Loucy (cell line): ENCODE measurements at regions not wholly inside any gene's neighbourhood (a gene's known extent, or its start where the extent isn't known, plus 50 kb on each side); places are given as distances from the start of the nearest gene placed in this dataset.

ENCODE experiments used
- EZH2phosphoT487 ChIP-seq: fragments of 200-600 bp; IDR thresholded peaks from 2 replicates; pipeline ENCODE4 v1.6.1; 2018; ENCODE audit warnings: antibody characterized with exemption, mild to moderate bottlenecking, moderate library complexity, borderline replicate concordance
- TF ChIP-seq, protein P1 (sequence below): fragments of 200-600 bp; sonication (generic); conservative IDR thresholded peaks from 2 replicates; pipeline ENCODE4 v1.5.1; 2014; ENCODE audit warnings: mild to moderate bottlenecking, antibody characterized with exemption, low read length

DNA sequence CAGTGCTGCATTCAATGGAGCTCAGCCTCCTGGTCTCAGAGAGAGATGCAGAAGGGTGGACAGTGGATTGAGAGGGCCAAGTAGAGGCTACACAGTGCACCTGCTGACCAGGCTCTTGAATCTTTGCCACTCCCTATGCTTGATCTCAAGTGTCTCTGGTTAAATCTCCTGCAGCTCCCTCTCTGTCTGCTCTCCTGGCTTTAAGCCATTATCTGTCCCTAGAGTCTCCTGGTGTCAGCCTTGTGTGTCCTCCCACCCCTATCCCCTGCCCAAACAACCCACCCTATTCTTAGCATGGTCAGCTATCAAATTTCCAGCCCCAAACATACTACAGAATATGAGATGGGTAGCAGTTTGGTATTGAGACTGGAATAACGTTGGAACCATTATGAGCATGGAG is 479.3 kb upstream of the CELF2 start:
- TF ChIP-seq, protein P1, sequence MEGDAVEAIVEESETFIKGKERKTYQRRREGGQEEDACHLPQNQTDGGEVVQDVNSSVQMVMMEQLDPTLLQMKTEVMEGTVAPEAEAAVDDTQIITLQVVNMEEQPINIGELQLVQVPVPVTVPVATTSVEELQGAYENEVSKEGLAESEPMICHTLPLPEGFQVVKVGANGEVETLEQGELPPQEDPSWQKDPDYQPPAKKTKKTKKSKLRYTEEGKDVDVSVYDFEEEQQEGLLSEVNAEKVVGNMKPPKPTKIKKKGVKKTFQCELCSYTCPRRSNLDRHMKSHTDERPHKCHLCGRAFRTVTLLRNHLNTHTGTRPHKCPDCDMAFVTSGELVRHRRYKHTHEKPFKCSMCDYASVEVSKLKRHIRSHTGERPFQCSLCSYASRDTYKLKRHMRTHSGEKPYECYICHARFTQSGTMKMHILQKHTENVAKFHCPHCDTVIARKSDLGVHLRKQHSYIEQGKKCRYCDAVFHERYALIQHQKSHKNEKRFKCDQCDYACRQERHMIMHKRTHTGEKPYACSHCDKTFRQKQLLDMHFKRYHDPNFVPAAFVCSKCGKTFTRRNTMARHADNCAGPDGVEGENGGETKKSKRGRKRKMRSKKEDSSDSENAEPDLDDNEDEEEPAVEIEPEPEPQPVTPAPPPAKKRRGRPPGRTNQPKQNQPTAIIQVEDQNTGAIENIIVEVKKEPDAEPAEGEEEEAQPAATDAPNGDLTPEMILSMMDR = no peak
- no peak for TF ChIP-seq EZH2phosphoT487
